Kidney tubule cell (primary cell): ENCODE measurements at regions not wholly inside any gene's neighbourhood (a gene's known extent, or its start where the extent isn't known, plus 50 kb on each side); places are given as distances from the start of the nearest gene placed in this dataset.
"Not testable (repeated sequence)": the region's sequence is repeated elsewhere in the genome, so short reads cannot be mapped to it uniquely, and the experiment has no call there.

Experiments used
- DNase-seq: peaks from one replicate; pipeline ENCODE4 v3.0.0-alpha.2; 2018; ENCODE audit warnings: low spot score

GRCh38 chr10:123318516-123318915 is 164.3 kb downstream of the BUB3 start:
- DNase-seq: no peak

- no peak for DNase-seq
Observed at GRCh38 chr10:123320091-123320490, 165.9 kb downstream of the BUB3 start.

GRCh38 chr10:123323884-123324283 is 169.7 kb downstream of the BUB3 start:
- no peak for DNase-seq

- DNase-seq: no peak
Observed at GRCh38 chr10:123325663-123326190, 171.5 kb downstream of the BUB3 start.

GRCh38 chr10:123326674-123327073 is 172.5 kb downstream of the BUB3 start:
- DNase-seq: no peak

GRCh38 chr10:123327450-123327849 is 173.2 kb downstream of the BUB3 start:
- no peak for DNase-seq

- DNase-seq: no peak
Observed at GRCh38 chr10:123327896-123328295, 173.7 kb downstream of the BUB3 start.

GRCh38 chr10:123331438-123331837 is 177.2 kb downstream of the BUB3 start:
- no peak for DNase-seq

- no peak for DNase-seq
Observed at GRCh38 chr10:123346581-123346980, 192.4 kb downstream of the BUB3 start.

GRCh38 chr10:123348691-123349572 is 194.7 kb downstream of the BUB3 start:
- DNase-seq: no peak

- no peak for DNase-seq
Observed at GRCh38 chr10:123351715-123352114, 197.5 kb downstream of the BUB3 start.

GRCh38 chr10:123354521-123354920 is 200.3 kb downstream of the BUB3 start:
- no peak for DNase-seq

- no peak for DNase-seq
Observed at GRCh38 chr10:123355748-123356481, 201.7 kb downstream of the BUB3 start.

- DNase-seq: no peak
Observed at GRCh38 chr10:123356799-123357198, 202.6 kb downstream of the BUB3 start.

GRCh38 chr10:123357421-123357930 is 203.3 kb downstream of the BUB3 start:
- no peak for DNase-seq

GRCh38 chr10:123359539-123359938 is 205.3 kb downstream of the BUB3 start:
- no peak for DNase-seq

GRCh38 chr10:123361832-123362231 is 207.6 kb downstream of the BUB3 start:
- DNase-seq: no peak

- DNase-seq: no peak
Observed at GRCh38 chr10:123367195-123367594, 213.0 kb downstream of the BUB3 start.

GRCh38 chr10:123371626-123372025 is 217.4 kb downstream of the BUB3 start:
- not testable (repeated sequence) for DNase-seq

- no peak for DNase-seq
Observed at GRCh38 chr10:123373591-123373990, 219.4 kb downstream of the BUB3 start.

- no peak for DNase-seq
Observed at GRCh38 chr10:123375097-123375496, 220.9 kb downstream of the BUB3 start.

GRCh38 chr10:123375738-123376137 is 221.5 kb downstream of the BUB3 start:
- DNase-seq: no peak

GRCh38 chr10:123377883-123378282 is 223.7 kb downstream of the BUB3 start:
- no peak for DNase-seq
